Ecto neural progenitor cell (in vitro differentiated cells): ENCODE measurements at regions not wholly inside any gene's neighbourhood (a gene's known extent, or its start where the extent isn't known, plus 50 kb on each side); places are given as distances from the start of the nearest gene placed in this dataset.

Source experiments
- DNase-seq: peaks from one replicate; pipeline ENCODE4 v3.0.0-alpha.2; 2018; ENCODE audit warnings: low spot score

DNA sequence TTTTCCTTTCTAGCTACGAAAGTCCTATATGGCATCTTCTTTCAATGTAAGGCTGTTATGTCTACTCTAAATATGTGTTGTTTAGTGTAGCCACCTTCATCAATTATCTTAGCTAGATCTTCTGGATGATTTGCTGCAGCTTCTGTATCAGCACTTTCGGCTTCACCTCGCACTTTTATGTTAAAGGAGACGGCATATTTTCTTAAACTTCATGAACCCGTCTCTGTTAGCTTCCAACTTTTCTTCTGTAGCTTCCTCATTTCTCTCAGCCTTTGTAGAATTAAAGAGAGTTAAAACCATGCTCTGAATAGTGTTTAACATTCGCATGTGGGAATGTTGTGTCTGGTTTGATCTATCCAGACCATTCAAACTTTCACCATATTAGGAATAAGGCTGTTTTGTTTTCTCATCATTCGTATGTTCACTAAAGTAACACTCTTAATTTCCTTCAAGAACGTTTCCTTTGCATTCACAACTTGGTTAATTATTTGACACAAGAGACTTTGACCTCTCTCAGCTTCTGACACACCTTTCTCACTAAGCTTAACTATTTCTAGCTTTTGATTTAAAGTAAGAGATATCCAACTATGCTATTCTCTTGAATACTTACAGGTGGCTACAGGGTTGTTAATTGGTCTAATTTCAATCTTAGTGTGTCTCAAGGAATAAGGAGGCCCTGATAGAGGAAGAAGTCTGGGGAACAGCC lies 476.8 kb downstream of the GABRG1 start:
- no peak for DNase-seq

DNA sequence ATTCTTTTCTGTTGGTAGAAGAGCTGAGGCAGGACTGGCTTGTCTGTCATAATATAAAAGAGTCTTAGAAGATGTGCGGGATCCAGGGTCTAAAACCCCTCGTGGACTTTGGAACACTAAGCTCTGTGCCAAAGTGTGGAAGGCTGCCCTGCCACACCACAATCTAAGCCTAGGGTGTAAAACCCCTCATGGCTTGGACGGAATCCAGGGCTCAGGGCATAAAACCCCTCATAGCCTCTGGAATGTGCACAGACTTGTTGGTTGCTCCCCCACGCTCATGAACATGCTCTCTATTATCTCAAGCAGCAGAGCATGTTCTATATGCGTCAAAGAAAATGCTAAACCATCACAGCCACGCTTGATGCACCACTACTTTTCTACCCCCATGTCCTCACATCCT lies 483.6 kb downstream of the GABRG1 start:
- no peak for DNase-seq

DNA sequence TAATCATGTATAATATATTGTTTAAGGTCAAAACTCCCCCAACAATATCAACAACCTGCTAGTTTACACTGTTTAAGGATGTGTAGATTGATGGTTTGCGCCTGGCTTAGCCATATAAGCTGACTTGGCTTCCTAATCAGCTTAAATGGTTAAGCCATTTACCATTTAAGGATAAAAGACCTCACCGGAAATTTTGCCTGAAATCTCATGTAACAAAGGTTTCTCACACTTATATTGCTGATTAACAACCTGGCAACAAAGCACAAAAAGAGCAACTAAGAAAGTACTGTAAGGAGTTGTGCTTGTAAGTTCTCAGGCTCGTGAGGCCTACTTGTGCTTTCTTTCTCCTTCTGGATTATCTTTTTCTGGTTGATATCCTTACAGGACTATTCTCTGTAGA lies 485.2 kb downstream of the GABRG1 start:
- no peak for DNase-seq

DNA sequence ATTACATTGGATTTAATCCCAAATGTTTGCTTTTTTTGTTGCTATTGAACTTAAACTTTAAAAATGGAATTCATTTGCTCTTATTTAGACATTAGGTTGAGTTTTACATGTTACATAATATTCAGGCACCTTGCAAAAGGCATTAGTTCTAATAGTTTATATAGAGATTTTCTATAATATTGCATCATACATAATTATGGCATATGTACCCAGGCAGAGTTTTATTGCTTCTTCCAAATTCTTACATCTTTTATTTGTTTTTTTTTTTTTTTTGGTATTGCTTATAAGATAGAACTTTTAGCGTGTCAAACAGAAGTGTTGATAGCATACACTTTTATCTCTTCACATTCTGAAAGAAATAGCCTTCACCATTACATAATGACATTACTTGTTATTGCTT lies 487.7 kb downstream of the GABRG1 start:
- DNase-seq = no peak

DNA sequence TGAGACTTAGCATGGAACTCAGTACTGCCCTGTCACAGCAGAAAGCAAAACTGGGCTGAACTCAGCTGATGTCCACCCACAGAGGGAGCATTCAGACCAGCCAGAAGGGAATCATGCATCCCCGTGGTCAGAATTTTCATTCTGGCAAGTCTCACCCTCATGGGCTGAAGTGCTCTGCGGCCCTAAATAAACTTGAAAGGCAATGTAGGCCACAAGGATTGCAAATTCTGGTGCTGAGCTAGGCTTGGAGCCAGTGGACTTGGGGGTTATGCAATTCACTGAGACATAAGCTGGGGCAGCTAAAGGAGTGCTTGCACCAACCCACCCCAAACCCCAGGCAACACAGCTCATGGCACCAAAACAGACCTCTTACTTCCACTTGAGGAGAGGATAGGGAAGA lies 494.1 kb downstream of the GABRG1 start:
- no peak for DNase-seq

DNA sequence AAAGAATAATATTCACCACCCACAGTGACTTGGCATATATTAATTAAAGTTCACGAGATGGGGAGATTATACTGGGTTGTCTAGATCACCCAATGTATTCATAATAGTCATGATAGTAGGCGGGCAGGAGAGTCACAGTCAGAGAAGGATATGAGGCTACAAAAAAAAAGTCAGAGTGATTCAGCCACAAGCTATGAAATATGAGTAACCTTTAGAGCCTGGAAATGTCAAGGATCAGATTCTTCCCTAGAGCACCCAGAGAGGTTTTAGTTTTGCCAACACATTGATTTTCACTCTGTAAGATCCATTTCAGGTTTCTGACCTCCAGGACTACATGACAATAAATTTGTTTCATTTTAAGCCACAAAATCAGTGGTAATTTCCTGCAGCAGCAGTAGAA lies 501.9 kb downstream of the GABRG1 start:
- no peak for DNase-seq

DNA sequence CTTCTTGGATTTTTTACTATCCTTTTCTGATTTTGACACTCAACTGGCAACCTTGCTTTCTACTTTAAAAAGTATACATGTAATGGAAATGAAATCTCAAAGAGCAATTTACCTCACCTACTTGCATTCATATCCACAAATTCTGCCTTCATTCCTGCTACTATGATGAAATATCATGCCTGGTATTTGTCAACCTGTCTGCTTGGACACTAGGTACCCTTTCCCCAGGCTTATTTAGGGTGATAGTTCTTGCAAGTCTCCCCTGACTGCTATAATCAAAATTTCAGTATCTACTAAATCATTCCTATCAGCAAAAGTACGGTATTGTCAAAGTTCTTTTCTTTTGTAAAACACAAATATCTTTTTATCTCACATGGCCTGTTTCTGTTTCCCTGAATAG lies 503.0 kb downstream of the GABRG1 start:
- DNase-seq = no peak

DNA sequence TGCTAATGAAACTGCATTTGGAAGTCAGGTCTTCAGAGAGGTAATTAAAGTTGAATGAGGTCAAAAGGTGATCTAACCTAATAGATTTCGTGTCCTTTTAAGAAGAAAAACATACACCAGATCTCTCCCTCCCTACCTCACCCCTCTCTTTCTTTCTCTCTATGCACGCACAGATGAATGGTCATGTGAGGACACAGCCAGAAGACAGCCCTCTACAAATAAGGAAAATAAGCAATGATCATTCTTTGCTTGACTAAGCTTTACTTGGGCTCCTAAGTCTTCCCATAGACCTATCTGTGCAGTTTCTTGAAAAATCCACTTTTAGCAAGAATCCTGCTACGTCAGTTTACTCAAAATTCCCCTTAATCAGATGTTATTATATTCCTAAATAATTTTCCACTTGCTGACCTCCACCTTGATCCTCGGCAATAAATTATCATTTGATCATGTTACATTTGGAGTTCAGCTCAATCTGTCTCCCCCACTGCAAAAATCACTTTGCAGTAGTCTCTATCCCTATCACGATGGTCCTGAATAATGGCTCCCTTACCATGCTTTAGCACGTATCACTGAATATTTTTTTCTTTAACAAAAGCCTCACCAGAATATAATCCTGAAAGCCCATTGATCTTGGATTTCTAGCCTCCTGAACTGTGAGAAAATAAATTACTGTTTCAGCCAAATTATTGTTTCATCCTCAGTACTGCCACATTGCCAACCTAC lies 527.3 kb downstream of the GABRG1 start:
- DNase-seq = no peak

DNA sequence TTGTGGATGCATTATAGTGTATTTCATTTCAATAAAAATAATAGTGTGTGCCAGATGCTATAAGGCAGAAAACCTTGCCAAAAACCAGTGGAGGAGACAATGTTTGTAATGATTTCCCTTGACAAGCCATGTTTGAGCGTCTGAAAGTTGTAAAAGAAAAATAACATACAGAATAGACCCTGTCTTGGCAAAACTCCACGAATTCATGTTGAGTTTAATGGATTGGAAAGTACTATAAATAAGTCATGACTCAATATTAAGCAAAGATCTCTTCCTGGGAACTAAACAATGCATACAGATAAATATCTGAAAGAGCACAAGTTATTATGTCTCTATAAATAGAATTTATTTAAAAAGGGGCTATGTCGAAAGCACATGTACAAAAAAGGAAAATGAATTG lies 543.5 kb downstream of the GABRG1 start:
- DNase-seq = no peak

DNA sequence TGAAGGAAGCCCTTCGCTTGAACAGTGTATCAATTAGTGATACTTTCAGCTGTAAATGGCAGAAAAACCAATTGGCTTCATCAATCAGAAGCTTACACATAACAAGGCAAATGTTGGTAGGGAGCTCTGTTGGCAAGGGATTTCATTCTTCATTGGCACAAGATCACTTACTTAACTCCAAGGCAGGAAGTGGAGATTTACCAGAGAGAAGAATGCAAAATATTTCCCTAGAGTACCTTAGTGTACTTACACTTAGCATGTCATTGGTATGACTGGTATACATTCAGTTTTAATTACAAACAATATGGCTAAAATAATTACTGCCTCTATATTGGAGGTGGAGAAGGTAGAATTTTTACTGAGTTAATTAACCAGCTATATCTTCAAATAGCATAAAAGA lies 545.0 kb downstream of the GABRG1 start:
- no peak for DNase-seq

DNA sequence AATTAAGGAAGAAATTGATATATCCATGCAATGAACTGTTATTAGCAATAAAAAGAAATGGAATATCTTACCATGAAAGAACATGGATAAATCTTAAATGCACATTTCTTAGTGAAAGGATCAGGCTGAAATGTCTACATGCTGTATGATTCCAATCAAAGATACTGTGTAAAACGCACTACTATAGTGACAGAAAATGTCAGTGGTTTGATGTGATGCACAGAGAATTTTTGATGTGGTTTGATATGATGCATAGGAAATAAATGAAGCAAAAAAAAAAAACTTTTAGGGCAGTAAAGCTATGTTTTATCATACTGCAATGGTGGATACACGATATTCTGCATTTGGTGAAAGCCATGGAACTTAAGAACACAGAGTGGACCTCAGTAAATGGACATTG lies 547.6 kb downstream of the GABRG1 start:
- no peak for DNase-seq

DNA sequence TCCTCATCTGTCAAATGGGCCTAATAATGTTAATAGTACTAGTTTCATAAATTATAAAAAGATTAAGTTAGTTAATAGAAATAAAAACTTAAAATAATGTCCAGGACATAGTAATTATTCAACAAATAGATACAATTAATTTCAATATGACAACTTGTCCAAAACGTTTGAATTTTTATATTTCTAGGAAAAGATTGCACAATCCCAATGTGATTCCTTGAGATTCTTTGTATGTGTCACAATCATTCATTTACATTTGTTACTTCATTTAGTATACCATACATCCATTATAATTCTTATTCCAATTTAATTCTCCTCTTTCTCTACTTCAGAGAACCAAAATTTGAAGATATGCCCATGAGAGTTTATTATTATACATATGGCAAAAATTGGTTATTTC lies 554.2 kb downstream of the GABRG1 start:
- no peak for DNase-seq

DNA sequence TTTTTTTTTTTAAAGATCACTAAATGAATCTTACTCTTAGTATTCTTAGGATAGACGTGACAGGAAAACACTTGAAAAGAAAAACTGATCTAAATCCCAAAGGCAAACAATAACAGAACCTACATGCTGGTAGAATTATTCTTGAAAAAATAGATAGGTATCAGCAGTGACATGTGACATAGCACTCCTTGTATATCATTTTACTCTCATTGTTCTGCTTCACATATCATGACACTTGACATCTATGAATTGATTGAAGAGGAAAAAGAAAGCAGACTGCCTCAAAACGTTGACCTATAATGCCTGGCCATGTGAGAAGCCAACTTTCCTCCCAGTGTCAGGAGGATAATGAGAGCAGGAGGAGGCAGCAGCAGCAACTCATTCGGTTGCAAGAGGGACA lies 555.2 kb downstream of the GABRG1 start:
- no peak for DNase-seq

DNA sequence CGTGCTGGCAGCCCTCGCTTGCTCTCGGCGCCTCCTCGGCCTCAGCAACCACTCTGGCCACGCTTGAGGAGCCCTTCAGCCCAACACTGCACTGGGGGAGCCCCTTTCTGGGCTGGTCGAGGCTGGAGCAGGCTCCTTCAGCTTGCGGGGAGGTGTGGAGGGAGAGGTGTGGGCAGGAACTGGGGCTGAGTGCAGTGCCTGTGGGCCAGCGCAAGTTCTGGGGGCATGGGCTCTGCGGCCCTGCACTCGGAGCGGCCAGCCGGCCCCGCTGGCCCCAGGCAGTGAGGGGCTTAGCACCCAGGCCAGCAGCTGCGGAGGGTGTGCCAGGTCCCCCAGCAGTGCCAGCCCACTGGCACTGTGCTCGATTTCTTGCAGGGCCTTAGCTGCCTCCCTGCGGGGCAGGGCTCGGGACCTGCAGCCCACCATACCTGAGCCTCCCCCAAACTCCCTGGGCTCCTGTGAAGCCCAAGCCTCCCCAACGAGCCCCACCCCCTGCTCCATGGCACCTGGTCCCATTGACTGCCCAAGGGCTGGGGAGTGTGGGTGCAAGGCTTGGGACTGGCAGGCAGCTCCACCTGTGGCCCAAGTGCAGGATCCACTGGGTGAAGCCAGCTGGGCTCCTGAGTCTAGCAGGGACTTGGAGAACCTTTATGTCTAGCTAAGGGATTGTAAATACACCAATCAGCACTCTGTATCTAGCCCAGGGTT lies 556.8 kb downstream of the GABRG1 start:
- no peak for DNase-seq

DNA sequence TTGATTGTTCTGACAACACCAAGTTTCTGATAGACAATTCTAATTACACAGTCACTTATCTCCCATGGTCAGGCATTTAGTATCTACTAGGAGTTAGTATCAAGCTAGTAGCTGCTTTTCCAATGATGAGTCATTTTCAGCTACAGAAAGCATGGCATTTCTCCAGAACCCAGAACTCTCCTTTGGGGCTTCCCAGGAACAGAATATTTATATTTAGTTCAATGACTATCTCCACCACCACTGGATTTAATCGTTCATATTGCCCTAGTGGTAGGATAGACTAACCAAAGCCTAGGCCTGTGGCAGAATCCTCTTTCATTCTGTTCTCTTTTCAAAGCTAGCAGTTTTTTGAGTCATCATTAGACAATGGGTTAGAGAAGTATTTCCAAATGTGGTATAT lies 569.4 kb downstream of the GABRG1 start:
- no peak for DNase-seq

DNA sequence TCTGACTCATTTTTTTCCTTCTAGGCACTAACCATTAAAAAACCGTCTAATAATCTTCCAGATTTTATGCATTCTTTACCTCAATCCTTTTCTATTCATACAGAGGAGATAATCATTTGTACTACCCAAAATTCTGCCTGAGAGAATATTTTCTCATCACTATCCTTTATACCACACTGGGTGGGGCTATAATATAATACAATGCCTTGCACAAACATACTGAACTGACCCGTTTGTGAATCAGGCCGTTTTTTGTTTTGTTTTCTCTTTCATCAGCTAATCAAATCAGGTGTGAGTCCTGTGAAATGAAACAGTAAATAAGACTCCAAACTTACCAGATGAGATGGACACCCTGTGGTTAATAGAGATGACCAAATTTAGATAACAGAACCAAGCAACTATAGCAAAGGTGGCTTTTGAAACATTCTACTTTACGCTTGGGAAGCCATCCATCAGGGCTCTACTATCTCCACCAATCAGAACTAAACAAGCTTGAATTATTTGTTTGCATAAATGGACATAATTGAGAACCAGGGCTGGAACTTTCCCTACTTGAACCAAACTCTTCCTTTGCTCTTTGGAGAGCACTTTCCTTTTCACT lies 573.0 kb downstream of the GABRG1 start:
- DNase-seq = no peak

DNA sequence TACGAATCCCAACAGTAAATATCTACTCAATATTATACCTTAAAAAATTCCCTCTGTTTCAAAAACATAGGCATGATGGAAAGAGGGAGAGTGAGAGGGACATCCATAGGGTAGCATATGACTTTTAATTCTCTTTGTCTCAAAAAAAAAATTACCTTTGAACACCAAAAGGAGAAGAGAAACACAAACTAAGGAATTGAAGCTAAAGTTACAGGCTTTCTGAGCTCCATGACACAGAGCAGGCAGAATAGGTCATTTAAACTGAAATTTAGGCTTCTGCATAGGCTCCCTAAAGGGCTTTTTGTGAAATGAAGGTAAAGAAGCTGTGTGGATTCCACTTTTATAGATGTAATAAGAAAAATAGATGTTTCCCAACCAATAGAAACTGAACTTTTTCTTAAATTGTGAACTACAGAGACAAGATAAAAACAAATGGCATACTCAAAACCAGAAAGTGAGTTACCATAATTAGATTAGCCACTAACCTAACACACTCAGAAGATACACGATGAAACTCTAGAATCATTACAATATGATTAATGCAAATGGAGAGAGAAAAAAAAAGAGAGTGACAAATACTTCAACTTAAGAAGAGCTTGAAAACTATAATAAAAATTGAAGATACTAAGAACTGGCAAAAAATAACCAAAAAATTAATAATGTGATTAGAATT lies 584.6 kb downstream of the GABRG1 start:
- no peak for DNase-seq

DNA sequence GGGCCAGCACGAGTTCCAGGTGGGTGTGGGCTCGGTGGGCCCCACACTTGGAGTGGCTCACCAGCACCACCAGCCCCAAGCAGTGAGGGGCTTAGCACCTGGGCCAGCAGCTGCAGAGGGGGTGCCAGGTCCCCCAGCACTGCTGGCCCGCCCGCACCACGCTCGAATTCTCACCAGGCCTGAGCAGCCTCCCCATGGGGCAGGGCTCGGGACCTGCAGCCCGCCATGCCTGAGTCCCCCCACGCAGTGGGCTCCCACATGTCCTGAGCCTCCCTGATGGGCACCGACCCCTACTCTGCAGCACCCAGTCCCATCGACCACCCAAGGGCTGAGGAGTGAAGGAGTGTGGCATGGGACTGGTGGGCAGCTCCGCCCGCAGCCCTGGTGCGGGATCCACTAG lies 593.4 kb downstream of the GABRG1 start:
- no peak for DNase-seq

DNA sequence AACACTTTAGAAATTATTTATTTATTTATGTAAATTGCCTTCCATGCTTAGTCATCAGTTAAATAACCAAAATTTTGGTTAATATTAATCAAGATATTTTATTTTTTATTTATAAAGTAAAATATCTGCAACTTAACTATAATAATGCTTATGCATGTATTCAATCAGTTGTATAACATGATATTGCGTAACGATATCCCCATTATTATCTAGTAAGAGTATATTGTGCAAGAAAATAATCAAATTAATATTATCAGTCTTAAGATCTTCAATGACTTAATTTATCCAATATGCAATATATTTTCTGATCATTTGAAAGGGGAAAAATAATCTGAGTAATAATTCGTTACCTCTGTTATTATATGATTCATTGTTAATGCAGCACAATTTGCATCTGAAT lies 596.7 kb downstream of the GABRG1 start:
- DNase-seq = no peak

DNA sequence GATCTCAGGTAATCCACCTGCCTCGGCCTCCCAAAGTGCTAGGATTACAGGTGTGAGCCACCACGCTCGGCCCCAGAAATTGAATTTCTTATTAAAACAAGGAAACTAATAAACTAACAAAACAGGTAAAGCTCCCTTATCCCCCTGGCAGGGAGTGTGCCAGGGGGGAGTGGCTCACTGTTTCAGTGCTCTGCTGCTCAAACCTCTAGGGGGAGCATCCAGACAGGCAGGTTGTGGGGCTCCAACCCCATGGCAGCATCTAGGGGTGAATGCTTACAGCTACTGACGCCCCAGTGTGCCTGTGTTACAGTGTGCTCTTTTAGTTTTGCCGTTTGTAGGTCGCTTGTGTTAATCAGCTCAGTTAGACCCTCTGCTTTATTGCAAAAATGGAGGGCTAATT lies 605.0 kb downstream of the GABRG1 start:
- no peak for DNase-seq

DNA sequence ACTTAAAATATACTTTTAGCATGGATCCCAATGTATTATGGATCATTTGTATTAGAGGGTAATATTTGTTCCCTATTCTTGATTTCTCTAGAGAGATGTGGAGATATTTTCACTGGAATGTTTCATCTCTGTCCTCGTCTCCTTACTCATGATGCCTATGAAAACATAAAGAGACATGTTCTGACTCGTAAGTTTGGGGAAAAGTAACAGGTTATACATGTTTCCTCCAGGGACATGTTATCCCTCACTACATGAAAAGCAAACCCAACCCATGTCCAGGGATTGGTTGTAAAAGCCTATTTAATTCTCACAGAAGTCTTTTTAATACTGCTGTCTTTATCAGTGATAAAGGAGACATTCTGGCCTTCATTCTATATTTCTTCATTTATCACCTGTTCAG lies 621.4 kb downstream of the GABRG1 start:
- DNase-seq = no peak

DNA sequence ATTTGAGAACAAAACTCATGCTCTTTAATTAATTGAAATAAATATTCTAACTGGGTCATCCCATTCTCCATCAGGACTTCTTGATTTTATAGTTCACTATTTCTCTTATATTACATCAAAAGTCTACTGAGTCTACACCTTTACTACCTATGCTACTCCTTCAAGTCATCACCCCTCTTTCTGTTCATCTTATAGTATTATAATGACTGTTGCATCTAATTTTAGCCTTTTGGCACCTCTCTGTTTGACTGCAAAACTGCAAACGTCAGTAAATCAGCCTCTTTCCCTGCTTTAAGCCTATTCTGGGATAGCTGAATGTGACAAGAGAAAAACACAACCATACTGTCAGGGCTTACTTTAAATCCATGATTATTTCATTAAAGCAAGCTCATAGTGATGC lies 639.1 kb downstream of the GABRG1 start:
- no peak for DNase-seq
